H9 (cell line): ENCODE measurements at regions not wholly inside any gene's neighbourhood (a gene's known extent, or its start where the extent isn't known, plus 50 kb on each side); places are given as distances from the start of the nearest gene placed in this dataset.

Experiments
- DNase-seq: peaks from one replicate; pipeline ENCODE4 v3.0.0-alpha.2; 2017
- H2AFZ ChIP-seq: one replicate; pipeline ENCODE4 v1.6.1; 2013; ENCODE audit warnings: mild to moderate bottlenecking, low read length, control low read depth, moderate library complexity
- H2AK5ac ChIP-seq: 2 replicates; pipeline ENCODE4 v1.6.1; 2013; ENCODE audit warnings: low read length, control low read depth, mixed read lengths; ENCODE audit not compliant: insufficient read length
- H2BK120ac ChIP-seq: one replicate; pipeline ENCODE4 v1.6.1; 2013; ENCODE audit warnings: low read depth, mild to moderate bottlenecking, low read length, control low read depth, inconsistent platforms; ENCODE audit not compliant: poor library complexity, severe bottlenecking
- H2BK12ac ChIP-seq: 2 replicates; pipeline ENCODE4 v1.6.1; 2013; ENCODE audit warnings: low read length, control low read depth, mixed read lengths, low read depth; ENCODE audit not compliant: insufficient read length
- H2BK15ac ChIP-seq: 2 replicates; pipeline ENCODE4 v1.6.1; 2013; ENCODE audit warnings: low read depth, low read length, control low read depth
- H2BK20ac ChIP-seq: one replicate; pipeline ENCODE4 v1.6.1; 2013; ENCODE audit warnings: low read depth, mild to moderate bottlenecking, low read length, control low read depth, inconsistent platforms; ENCODE audit not compliant: poor library complexity, severe bottlenecking
- H2BK5ac ChIP-seq: 2 replicates; pipeline ENCODE4 v1.6.1; 2013; ENCODE audit warnings: low read length, control low read depth, mixed read lengths; ENCODE audit not compliant: insufficient read length
- H3K14ac ChIP-seq: 2 replicates; pipeline ENCODE4 v1.6.1; 2013; ENCODE audit warnings: low read length, control low read depth; ENCODE audit not compliant: insufficient read depth
- H3K18ac ChIP-seq: 2 replicates; pipeline ENCODE4 v1.6.1; 2013; ENCODE audit warnings: low read depth, mild to moderate bottlenecking, mixed read lengths, low read length, control low read depth; ENCODE audit not compliant: insufficient read length
- H3K23ac ChIP-seq: 2 replicates; pipeline ENCODE4 v1.6.1; 2013; ENCODE audit warnings: low read length, control low read depth, mixed read lengths, low read depth; ENCODE audit not compliant: insufficient read length
- H3K23me2 ChIP-seq: 2 replicates; pipeline ENCODE4 v1.6.1; 2013; ENCODE audit warnings: low read depth, mild to moderate bottlenecking, mixed read lengths, low read length, control low read depth; ENCODE audit not compliant: insufficient read length, poor library complexity, severe bottlenecking
- H3K27ac ChIP-seq: 2 replicates; pipeline ENCODE4 v1.5.1; 2013; ENCODE audit warnings: low read length, control low read depth, mixed read lengths, low read depth; ENCODE audit not compliant: insufficient read length
- H3K27me3 ChIP-seq: 2 replicates; pipeline ENCODE4 v1.6.1; 2013; ENCODE audit warnings: low read length, control low read depth, inconsistent platforms; ENCODE audit not compliant: insufficient read depth
- H3K4ac ChIP-seq: 2 replicates; pipeline ENCODE4 v1.6.1; 2013; ENCODE audit warnings: low read depth, mild to moderate bottlenecking, control low read depth, inconsistent platforms, low read length, moderate library complexity
- H3K4me1 ChIP-seq: 2 replicates; pipeline ENCODE4 v1.6.1; 2013; ENCODE audit warnings: low read length, control low read depth, inconsistent platforms; ENCODE audit not compliant: insufficient read depth
- H3K4me2 ChIP-seq: 2 replicates; pipeline ENCODE4 v1.6.1; 2013; ENCODE audit warnings: low read length, control low read depth, mixed read lengths; ENCODE audit not compliant: insufficient read length, insufficient read depth
- H3K56ac ChIP-seq: 2 replicates; pipeline ENCODE4 v1.6.1; 2013; ENCODE audit warnings: low read depth, mild to moderate bottlenecking, mixed read lengths, low read length, control low read depth; ENCODE audit not compliant: insufficient read length
- H3K79me1 ChIP-seq: 2 replicates; pipeline ENCODE4 v1.6.1; 2013; ENCODE audit warnings: low read depth, mild to moderate bottlenecking, moderate library complexity, low read length, control low read depth, inconsistent platforms; ENCODE audit not compliant: insufficient read depth, poor library complexity, severe bottlenecking
- H3K79me2 ChIP-seq: 2 replicates; pipeline ENCODE4 v1.6.1; 2013; ENCODE audit warnings: low read length, control low read depth, inconsistent platforms; ENCODE audit not compliant: insufficient read depth
- H3K9ac ChIP-seq: 2 replicates; pipeline ENCODE4 v1.6.1; 2013; ENCODE audit warnings: low read length, control low read depth, mixed read lengths; ENCODE audit not compliant: insufficient read length; ENCODE audit errors: extremely low read depth
- H3K9me3 ChIP-seq: one replicate; pipeline ENCODE4 v1.6.1; 2013; ENCODE audit warnings: low read depth, low read length, inconsistent platforms; ENCODE audit not compliant: control insufficient read depth
- H3T11ph ChIP-seq: one replicate; pipeline ENCODE4 v1.6.1; 2013; ENCODE audit warnings: mild to moderate bottlenecking, low read length, control low read depth, inconsistent platforms
- H4K20me1 ChIP-seq: one replicate; pipeline ENCODE4 v1.6.1; 2013; ENCODE audit not compliant: control insufficient read depth, insufficient read length, insufficient read depth
- H4K5ac ChIP-seq: 2 replicates; pipeline ENCODE4 v1.6.1; 2013; ENCODE audit warnings: low read depth, mild to moderate bottlenecking, mixed read lengths, low read length, control low read depth; ENCODE audit not compliant: insufficient read length
- H4K8ac ChIP-seq: replicated peaks from 2 replicates; pipeline ENCODE4 v1.6.1; 2013; ENCODE audit warnings: low read length, control low read depth, mixed read lengths, low read depth; ENCODE audit not compliant: insufficient read length
- H4K91ac ChIP-seq: 2 replicates; pipeline ENCODE4 v1.6.1; 2013; ENCODE audit warnings: low read depth, mild to moderate bottlenecking, moderate library complexity, mixed read lengths, low read length, control low read depth; ENCODE audit not compliant: insufficient read length
- H3K27ac Mint-ChIP-seq, 3 experiments: 2 replicates in 2 of 3; 3 replicates in 1 of 3; pipeline ENCODE4 v1.8.0; 2020 to 2021; ENCODE audit warnings: mixed read lengths in 3 of 3, mild to moderate bottlenecking in 1 of 3, moderate library complexity in 1 of 3
- H3K27me3 Mint-ChIP-seq: 2 replicates; pipeline ENCODE4 v1.8.0; 2021; ENCODE audit warnings: low read depth, mild to moderate bottlenecking, moderate library complexity, mixed read lengths
- H3K36me3 Mint-ChIP-seq, 3 experiments: 2 replicates in 2 of 3; 3 replicates in 1 of 3; pipeline ENCODE4 v1.8.0; 2020 to 2021; ENCODE audit warnings: low read depth in 3 of 3, mixed read lengths in 3 of 3; ENCODE audit not compliant: insufficient read depth in 1 of 3
- H3K4me1 Mint-ChIP-seq, 2 experiments: 2 replicates each; pipeline ENCODE4 v1.8.0; 2020; ENCODE audit warnings: mixed read lengths in 2 of 2
- H3K4me3 Mint-ChIP-seq, 2 experiments: 2 replicates in 1 of 2; 3 replicates in 1 of 2; pipeline ENCODE4 v1.8.0; 2020 to 2021; ENCODE audit warnings: mild to moderate bottlenecking in 2 of 2, mixed read lengths in 2 of 2, moderate library complexity in 1 of 2
- H3K9me3 Mint-ChIP-seq, 2 experiments: 2 replicates in 1 of 2; 3 replicates in 1 of 2; pipeline ENCODE4 v1.8.0; 2020; ENCODE audit warnings: mild to moderate bottlenecking in 2 of 2, mixed read lengths in 2 of 2, moderate library complexity in 1 of 2
- WGBS: extraction: QIAGEN DNeasy Blood & Tissue Kit; methylation state at CpG from one replicate; pipeline ENCODE4 v1.1.7; 2013; ENCODE audit warnings: missing lambda C conversion rate, low lambda C conversion rate, mixed read lengths; ENCODE audit not compliant: insufficient read length; ENCODE audit errors: extremely low coverage; 5-methylcytosine and 5-hydroxymethylcytosine counted together
- TF ChIP-seq, protein P1 (sequence below): fragments of 200-600 bp; sonication (generic); conservative IDR thresholded peaks from 3 replicates; pipeline ENCODE4 v1.8.0; 2021; ENCODE audit warnings: antibody characterized with exemption, mild to moderate bottlenecking

DNA sequence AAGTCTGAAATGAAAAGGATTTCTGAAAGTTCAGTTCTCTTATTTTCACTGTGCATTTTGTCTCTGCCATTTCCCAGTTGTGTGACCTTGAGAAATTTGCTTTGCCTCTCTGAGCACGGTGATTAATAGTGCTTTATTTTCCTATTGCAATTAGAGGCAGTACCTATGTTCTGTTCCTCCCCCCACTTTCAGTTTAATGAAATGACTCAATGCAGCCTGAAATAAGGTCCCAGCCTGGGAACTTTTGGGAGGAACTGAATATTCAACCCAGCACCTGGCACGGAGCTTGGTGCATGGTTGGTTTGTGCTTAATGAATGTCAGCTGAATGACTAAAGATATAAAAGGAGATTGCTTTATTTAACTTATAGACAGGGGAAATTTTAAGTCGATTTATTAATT is 352.6 kb downstream of the PDCD6IP start:
- Histone ChIP-seq H3K27me3 (no peaks in the 10 kb centered on the region), H3K79me2 (no peaks in the 10 kb centered on the region), H3K23ac (no peak overlapping the region), H3K56ac (no peak overlapping the region), H4K20me1 (no peaks in the 10 kb centered on the region), H3K27ac (no peak overlapping the region), H3K79me1 (no peaks in the 10 kb centered on the region), H3K4me1 (no peaks in the 10 kb centered on the region; the same call in 1 of the 2 replicates), H2BK20ac (no peak overlapping the region), H2BK120ac (no peak overlapping the region), H3K14ac (no peak overlapping the region), H3K4ac (no peak overlapping the region), H3K4me2 (no peak overlapping the region), H2BK15ac (no peak overlapping the region), H3K23me2 (no peaks in the 10 kb centered on the region), H3T11ph (no peak overlapping the region), H3K9me3 (no peaks in the 10 kb centered on the region), H2AFZ (no peak overlapping the region), H4K91ac (no peak overlapping the region), H4K8ac (no peak overlapping the region), H3K9ac (no peak overlapping the region), H3K18ac (no peak overlapping the region), H2BK5ac (no peak overlapping the region), H4K5ac (no peak overlapping the region), H2AK5ac (no peak overlapping the region), H2BK12ac (no peak overlapping the region)
- peaks cover 0 to 2% of the 10 kb centered on the region in 2 experiments; a peak in 1 of 5 replicates for H3K9me3 Mint-ChIP-seq
- no peak for DNase-seq
- H3K27ac Mint-ChIP-seq = no peak overlapping the region
- H3K4me3 Mint-ChIP-seq = no peak overlapping the region
- WGBS = no CpG with 5 or more reads among the region's 3 CpGs
- peaks cover 9 to 11% of the 10 kb centered on the region in 2 experiments for H3K4me1 Mint-ChIP-seq
- no peaks in the 10 kb centered on the region for H3K27me3 Mint-ChIP-seq
- H3K36me3 Mint-ChIP-seq = no peaks in the 10 kb centered on the region
- TF ChIP-seq, protein P1, sequence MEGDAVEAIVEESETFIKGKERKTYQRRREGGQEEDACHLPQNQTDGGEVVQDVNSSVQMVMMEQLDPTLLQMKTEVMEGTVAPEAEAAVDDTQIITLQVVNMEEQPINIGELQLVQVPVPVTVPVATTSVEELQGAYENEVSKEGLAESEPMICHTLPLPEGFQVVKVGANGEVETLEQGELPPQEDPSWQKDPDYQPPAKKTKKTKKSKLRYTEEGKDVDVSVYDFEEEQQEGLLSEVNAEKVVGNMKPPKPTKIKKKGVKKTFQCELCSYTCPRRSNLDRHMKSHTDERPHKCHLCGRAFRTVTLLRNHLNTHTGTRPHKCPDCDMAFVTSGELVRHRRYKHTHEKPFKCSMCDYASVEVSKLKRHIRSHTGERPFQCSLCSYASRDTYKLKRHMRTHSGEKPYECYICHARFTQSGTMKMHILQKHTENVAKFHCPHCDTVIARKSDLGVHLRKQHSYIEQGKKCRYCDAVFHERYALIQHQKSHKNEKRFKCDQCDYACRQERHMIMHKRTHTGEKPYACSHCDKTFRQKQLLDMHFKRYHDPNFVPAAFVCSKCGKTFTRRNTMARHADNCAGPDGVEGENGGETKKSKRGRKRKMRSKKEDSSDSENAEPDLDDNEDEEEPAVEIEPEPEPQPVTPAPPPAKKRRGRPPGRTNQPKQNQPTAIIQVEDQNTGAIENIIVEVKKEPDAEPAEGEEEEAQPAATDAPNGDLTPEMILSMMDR = no peak
